ENCODE measurements at regions not wholly inside any gene's neighbourhood (a gene's known extent, or its start where the extent isn't known, plus 50 kb on each side); places are given as distances from the start of the nearest gene placed in this dataset.
A peak's percentile ranks its signal among the peaks of the same experiment; 100 is the strongest.
"Not testable (repeated sequence)": the region's sequence is repeated elsewhere in the genome, so short reads cannot be mapped to it uniquely, and the experiment has no call there.

GRCh38 chr20:4335722-4336121 lies 86.6 kb upstream of the ADRA1D start:
- no peak for DNase-seq

GRCh38 chr20:4332121-4332860 lies 83.2 kb upstream of the ADRA1D start:
- no peak for DNase-seq

- DNase-seq: no peak
These were observed 80.9 kb upstream of the ADRA1D start for GRCh38 chr20:4330011-4330410.

- no peak for DNase-seq
These were observed 80.1 kb upstream of the ADRA1D start for GRCh38 chr20:4329232-4329631.

- DNase-seq: no peak
These were observed 79.5 kb upstream of the ADRA1D start for GRCh38 chr20:4328541-4328940.

GRCh38 chr20:4327956-4328355 lies 78.9 kb upstream of the ADRA1D start:
- DNase-seq: no peak

GRCh38 chr20:4326195-4327065 lies 77.3 kb upstream of the ADRA1D start:
- no peak for DNase-seq

GRCh38 chr20:4325548-4326187 lies 76.6 kb upstream of the ADRA1D start:
- DNase-seq: no peak

- DNase-seq: no peak
These were observed 75.6 kb upstream of the ADRA1D start for GRCh38 chr20:4324611-4325243.

- no peak for DNase-seq
These were observed 73.4 kb upstream of the ADRA1D start for GRCh38 chr20:4322499-4322898.

GRCh38 chr20:4320291-4320690 lies 71.2 kb upstream of the ADRA1D start:
- DNase-seq: no peak

GRCh38 chr20:4318891-4319290 lies 69.8 kb upstream of the ADRA1D start:
- no peak for DNase-seq

GRCh38 chr20:4310616-4311015 lies 61.5 kb upstream of the ADRA1D start:
- DNase-seq: not testable (repeated sequence)

GRCh38 chr20:4306206-4306605 lies 57.1 kb upstream of the ADRA1D start:
- no peak for DNase-seq

- no peak for DNase-seq
These were observed 56.0 kb upstream of the ADRA1D start for GRCh38 chr20:4305091-4305490.

- no peak for DNase-seq
These were observed 55.5 kb upstream of the ADRA1D start for GRCh38 chr20:4304601-4305000.

GRCh38 chr20:4303136-4303535 lies 54.0 kb upstream of the ADRA1D start:
- DNase-seq: no peak

- no peak for DNase-seq
These were observed 51.8 kb upstream of the ADRA1D start for GRCh38 chr20:4300921-4301320.

- DNase-seq: no peak
These were observed 51.3 kb upstream of the ADRA1D start for GRCh38 chr20:4300401-4300800.

GRCh38 chr20:4299773-4300172 lies 50.7 kb upstream of the ADRA1D start:
- peak; percentile 3 for DNase-seq

- no peak for DNase-seq
These were observed 50.1 kb upstream of the ADRA1D start for GRCh38 chr20:4299216-4299615.

All from HCEC 1CT (cell line).